HG03103 (cell line): ENCODE measurements at regions not wholly inside any gene's neighbourhood (a gene's known extent, or its start where the extent isn't known, plus 50 kb on each side); places are given as distances from the start of the nearest gene placed in this dataset.
"Not testable (repeated sequence)": the region's sequence is repeated elsewhere in the genome, so short reads cannot be mapped to it uniquely, and the experiment has no call there.

Experiments used
- ATAC-seq: cut with Tn5 transposase; IDR thresholded peaks from one replicate; pipeline ENCODE4 v1.9.1; 2021; ENCODE audit warnings: low read depth; ENCODE audit not compliant: unreplicated experiment

- no peak for ATAC-seq
Measured at GRCh38 chr9:120338340-120338739, 241.6 kb downstream of the CDK5RAP2 start.

- no peak for ATAC-seq
Measured at GRCh38 chr9:120337131-120337530, 242.8 kb downstream of the CDK5RAP2 start.

GRCh38 chr9:120336753-120337090 lies 243.2 kb downstream of the CDK5RAP2 start:
- ATAC-seq = no peak

GRCh38 chr9:120336021-120336752 lies 243.8 kb downstream of the CDK5RAP2 start:
- no peak for ATAC-seq

- ATAC-seq = no peak
Measured at GRCh38 chr9:120331913-120332312, 248.1 kb downstream of the CDK5RAP2 start.

- ATAC-seq = no peak
Measured at GRCh38 chr9:120330031-120330430, 249.9 kb downstream of the CDK5RAP2 start.

- ATAC-seq = no peak
Measured at GRCh38 chr9:120327322-120327721, 252.6 kb downstream of the CDK5RAP2 start.

- ATAC-seq = no peak
Measured at GRCh38 chr9:120326049-120326693, 253.8 kb downstream of the CDK5RAP2 start.

GRCh38 chr9:120324996-120325642 lies 254.8 kb downstream of the CDK5RAP2 start:
- no peak for ATAC-seq

GRCh38 chr9:120324461-120324860 lies 255.5 kb downstream of the CDK5RAP2 start:
- ATAC-seq = no peak

GRCh38 chr9:120323125-120323524 lies 256.8 kb downstream of the CDK5RAP2 start:
- ATAC-seq = no peak

- no peak for ATAC-seq
Measured at GRCh38 chr9:120319452-120319851, 260.5 kb downstream of the CDK5RAP2 start.

GRCh38 chr9:120315154-120315553 lies 264.8 kb downstream of the CDK5RAP2 start:
- no peak for ATAC-seq

GRCh38 chr9:120312031-120312430 lies 267.9 kb downstream of the CDK5RAP2 start:
- no peak for ATAC-seq

- no peak for ATAC-seq
Measured at GRCh38 chr9:120310035-120310434, 269.9 kb downstream of the CDK5RAP2 start.

GRCh38 chr9:120308495-120308894 lies 271.5 kb downstream of the CDK5RAP2 start:
- no peak for ATAC-seq

- no peak for ATAC-seq
Measured at GRCh38 chr9:120307599-120307998, 272.4 kb downstream of the CDK5RAP2 start.

GRCh38 chr9:120306561-120306960 lies 273.4 kb downstream of the CDK5RAP2 start:
- ATAC-seq = no peak

GRCh38 chr9:120306088-120306487 lies 273.9 kb downstream of the CDK5RAP2 start:
- ATAC-seq = no peak

- not testable (repeated sequence) for ATAC-seq
Measured at GRCh38 chr9:120304896-120305295, 275.1 kb downstream of the CDK5RAP2 start.

- ATAC-seq = no peak
Measured at GRCh38 chr9:120303519-120303918, 276.4 kb downstream of the CDK5RAP2 start.

- no peak for ATAC-seq
Measured at GRCh38 chr9:120299785-120300184, 280.2 kb downstream of the CDK5RAP2 start.
